Urothelium cell line (cell line): ENCODE measurements at regions not wholly inside any gene's neighbourhood (a gene's known extent, or its start where the extent isn't known, plus 50 kb on each side); places are given as distances from the start of the nearest gene placed in this dataset.
"Not testable (repeated sequence)": the region's sequence is repeated elsewhere in the genome, so short reads cannot be mapped to it uniquely, and the experiment has no call there.

Experiments
- DNase-seq: peaks from one replicate; pipeline ENCODE4 v3.0.0; 2011; ENCODE audit warnings: low spot score, mixed read lengths
- FAIRE-seq: peaks from 2 replicates; lab custom pipeline; 2011; peaks lifted over from hg19 to GRCh38; lab: Jason Lieb, UNC

- no peak for FAIRE-seq
- DNase-seq, result no peak
Measured at GRCh38 chr1:29807689-29808088, 571.4 kb downstream of the PTPRU start.

GRCh38 chr1:29806646-29807319 is 570.5 kb downstream of the PTPRU start:
- DNase-seq (no peak), FAIRE-seq (no peak)

- no peak for FAIRE-seq
- no peak for DNase-seq
Measured at GRCh38 chr1:29805896-29806160, 569.5 kb downstream of the PTPRU start.

- DNase-seq, result no peak
Measured at GRCh38 chr1:29805122-29805895, 569.0 kb downstream of the PTPRU start.

GRCh38 chr1:29804181-29804899 is 568.0 kb downstream of the PTPRU start:
- DNase-seq (no peak), FAIRE-seq (no peak)

More at GRCh38 chr1:29805122-29805895, 569.0 kb downstream of the PTPRU start:
- no peak for FAIRE-seq

- DNase-seq (no peak), FAIRE-seq (no peak)
Measured at GRCh38 chr1:29803486-29803885, 567.2 kb downstream of the PTPRU start.

- no peak for FAIRE-seq
- DNase-seq, result no peak
Measured at GRCh38 chr1:29802181-29803068, 566.1 kb downstream of the PTPRU start.

GRCh38 chr1:29801561-29801973 is 565.2 kb downstream of the PTPRU start:
- FAIRE-seq, result no peak
- DNase-seq, result no peak

GRCh38 chr1:29801003-29801402 is 564.7 kb downstream of the PTPRU start:
- no peak for DNase-seq
- no peak for FAIRE-seq

- no peak for DNase-seq
- no peak for FAIRE-seq
Measured at GRCh38 chr1:29800522-29800956, 564.2 kb downstream of the PTPRU start.

- FAIRE-seq (no peak), DNase-seq (no peak)
Measured at GRCh38 chr1:29800120-29800519, 563.8 kb downstream of the PTPRU start.

- FAIRE-seq, result peak; percentile 52
- DNase-seq, result no peak
Measured at GRCh38 chr1:29798699-29799566, 562.6 kb downstream of the PTPRU start.

GRCh38 chr1:29797125-29797524 is 560.8 kb downstream of the PTPRU start:
- not testable (repeated sequence) for DNase-seq, FAIRE-seq

GRCh38 chr1:29795965-29796364 is 559.6 kb downstream of the PTPRU start:
- FAIRE-seq, DNase-seq: not testable (repeated sequence)

GRCh38 chr1:29793653-29794348 is 557.5 kb downstream of the PTPRU start:
- DNase-seq (no peak), FAIRE-seq (no peak)

GRCh38 chr1:29793101-29793546 is 556.8 kb downstream of the PTPRU start:
- FAIRE-seq (peak; percentile 27), DNase-seq (peak; percentile 66)

GRCh38 chr1:29789910-29790247 is 553.6 kb downstream of the PTPRU start:
- DNase-seq, result no peak
- FAIRE-seq, result no peak

GRCh38 chr1:29789221-29789909 is 553.0 kb downstream of the PTPRU start:
- no peak for FAIRE-seq

More at GRCh38 chr1:29789221-29789909, 553.0 kb downstream of the PTPRU start:
- DNase-seq, result peak; percentile 44
